OCI-LY3 (cell line): ENCODE measurements at regions not wholly inside any gene's neighbourhood (a gene's known extent, or its start where the extent isn't known, plus 50 kb on each side); places are given as distances from the start of the nearest gene placed in this dataset.

ENCODE experiments used
- CTCF ChIP-seq: fragments of 200-600, 300-600 bp; sonication (generic); IDR thresholded peaks from 2 replicates; pipeline ENCODE4 v1.5.1; 2014; ENCODE audit warnings: antibody characterized with exemption, low read length, low read depth
- EZH2phosphoT487 ChIP-seq: fragments of 200-600 bp; shearing (Covaris generic); IDR thresholded peaks from 2 replicates; pipeline ENCODE4 v1.6.1; 2018; ENCODE audit warnings: antibody characterized with exemption, mixed run types, low read depth

- TF ChIP-seq CTCF: no peak
- no peak for TF ChIP-seq EZH2phosphoT487
These were observed 56.1 kb upstream of the PMFBP1 start for GRCh38 chr16:72228014-72228413.
